NCI-H446 treated with DMSO at 0.1 percent for 48 hours (cell line): ENCODE measurements at regions not wholly inside any gene's neighbourhood (a gene's known extent, or its start where the extent isn't known, plus 50 kb on each side); places are given as distances from the start of the nearest gene placed in this dataset.
A peak's percentile ranks its signal among the peaks of the same experiment; 100 is the strongest.
"Not testable (repeated sequence)": the region's sequence is repeated elsewhere in the genome, so short reads cannot be mapped to it uniquely, and the experiment has no call there.

Source experiments
- DNase-seq: peaks from one replicate; lab custom pipeline; 2025; lab: John Stamatoyannopoulos, UW

GRCh38 chr13:26483546-26483945 is 73.9 kb upstream of the WASF3 start:
- DNase-seq: no peak

DNA sequence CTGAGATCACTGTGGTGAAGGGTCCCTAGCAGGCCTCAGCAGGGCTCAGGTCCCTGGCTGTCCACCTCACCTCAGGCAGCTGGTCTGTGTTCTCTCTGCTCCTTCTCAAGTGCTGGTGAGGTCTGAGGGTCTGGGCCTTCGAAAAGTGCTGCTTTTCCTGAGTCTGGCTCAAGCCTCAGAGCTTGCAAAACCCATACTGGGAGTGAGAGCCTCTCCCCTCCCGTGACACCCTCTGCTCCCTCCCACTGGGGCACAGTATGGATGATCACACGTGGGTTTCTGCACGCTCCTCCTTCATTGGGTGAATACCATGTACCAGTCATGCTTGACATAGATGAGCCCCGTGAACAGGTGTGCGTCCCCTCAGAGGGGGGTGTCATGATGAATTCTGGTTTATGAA is 73.3 kb upstream of the WASF3 start:
- no peak for DNase-seq

DNA sequence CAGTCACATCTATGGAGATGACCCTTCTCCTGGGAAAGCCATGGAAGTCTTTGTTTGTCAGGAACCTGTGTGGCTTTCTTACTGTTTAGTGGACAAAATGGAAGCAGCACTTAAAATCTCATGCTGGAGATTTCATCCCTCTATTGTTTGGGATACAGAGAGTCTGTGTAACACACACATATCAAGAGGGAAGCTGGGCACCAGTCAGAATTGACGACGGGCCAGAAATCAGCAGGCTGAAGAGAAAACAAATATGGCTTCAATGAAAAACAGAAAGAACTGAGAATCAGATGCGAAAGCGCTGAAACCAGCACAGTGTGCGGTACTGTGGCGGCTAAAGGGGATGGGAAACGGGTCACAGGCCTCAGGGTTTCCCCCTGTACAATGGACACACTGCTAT is 72.2 kb upstream of the WASF3 start:
- DNase-seq: peak; percentile 14

GRCh38 chr13:26485786-26486185 is 71.7 kb upstream of the WASF3 start:
- no peak for DNase-seq

DNA sequence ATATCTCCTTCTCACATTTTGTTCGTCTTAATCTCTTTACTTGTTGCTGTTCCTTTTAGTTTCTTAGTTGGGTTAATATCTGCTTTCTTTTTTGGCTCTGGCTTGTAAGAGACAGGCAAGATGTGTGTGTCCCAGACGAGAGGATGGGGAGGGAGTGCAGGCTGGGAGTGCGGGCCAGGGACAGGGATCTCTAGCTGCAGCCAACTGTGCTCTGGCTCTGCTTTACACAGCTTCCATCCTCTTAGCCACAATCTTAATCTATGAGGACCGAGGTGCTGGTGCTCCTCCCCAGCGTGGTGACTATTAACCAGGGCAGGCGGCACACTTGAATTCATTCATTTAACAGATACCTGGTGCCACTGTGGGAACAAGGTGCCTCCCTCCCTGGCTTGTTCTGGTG is 70.9 kb upstream of the WASF3 start:
- DNase-seq: no peak

DNA sequence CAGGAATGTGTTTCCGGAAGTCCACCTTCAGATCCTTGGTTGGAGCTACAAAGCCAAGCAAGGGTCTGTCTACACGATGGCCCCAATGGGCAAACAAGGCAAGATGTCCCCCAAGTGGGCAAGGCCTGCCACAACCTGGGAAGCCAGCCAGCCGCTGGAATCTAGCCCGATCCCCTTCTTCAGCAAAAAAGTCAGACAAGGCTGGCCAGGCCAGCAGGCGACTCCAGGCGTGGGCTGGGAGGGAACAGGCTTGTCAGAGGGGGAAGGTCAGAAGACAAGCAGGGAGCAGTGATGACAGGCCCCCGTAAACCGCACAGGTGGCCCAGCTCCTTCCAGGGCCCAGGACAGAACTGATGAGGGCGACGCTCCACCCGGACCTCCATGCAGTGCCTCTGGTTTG is 69.7 kb upstream of the WASF3 start:
- DNase-seq: no peak

GRCh38 chr13:26488236-26489003 is 69.1 kb upstream of the WASF3 start:
- peak; percentile 42 for DNase-seq

DNA sequence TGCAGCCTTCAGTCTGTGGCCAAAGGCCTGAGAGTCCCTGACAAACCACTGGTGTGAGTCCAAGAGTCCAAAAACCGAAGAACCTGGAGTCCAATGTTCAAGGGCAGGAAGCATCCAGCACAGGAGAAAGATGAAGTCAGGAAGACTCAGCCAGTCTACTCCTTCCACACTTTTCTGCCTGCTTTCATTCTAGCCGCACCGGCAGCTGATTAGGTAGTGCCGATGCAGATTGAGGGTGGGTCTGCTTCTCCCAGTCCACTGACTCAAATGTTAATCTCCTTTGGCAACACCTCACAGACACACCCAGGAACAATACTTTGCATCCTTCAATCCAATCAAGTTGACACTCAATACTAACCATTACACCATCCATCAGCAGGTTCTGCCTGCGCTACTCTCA is 65.2 kb upstream of the WASF3 start:
- DNase-seq: not testable (repeated sequence)

- peak; percentile 31 for DNase-seq
Measured at GRCh38 chr13:26494571-26495195, 62.8 kb upstream of the WASF3 start.

- no peak for DNase-seq
Measured at GRCh38 chr13:26495750-26496149, 61.7 kb upstream of the WASF3 start.

GRCh38 chr13:26497968-26498511 is 59.4 kb upstream of the WASF3 start:
- DNase-seq: no peak

GRCh38 chr13:26498656-26499601 is 58.6 kb upstream of the WASF3 start:
- DNase-seq: no peak

DNA sequence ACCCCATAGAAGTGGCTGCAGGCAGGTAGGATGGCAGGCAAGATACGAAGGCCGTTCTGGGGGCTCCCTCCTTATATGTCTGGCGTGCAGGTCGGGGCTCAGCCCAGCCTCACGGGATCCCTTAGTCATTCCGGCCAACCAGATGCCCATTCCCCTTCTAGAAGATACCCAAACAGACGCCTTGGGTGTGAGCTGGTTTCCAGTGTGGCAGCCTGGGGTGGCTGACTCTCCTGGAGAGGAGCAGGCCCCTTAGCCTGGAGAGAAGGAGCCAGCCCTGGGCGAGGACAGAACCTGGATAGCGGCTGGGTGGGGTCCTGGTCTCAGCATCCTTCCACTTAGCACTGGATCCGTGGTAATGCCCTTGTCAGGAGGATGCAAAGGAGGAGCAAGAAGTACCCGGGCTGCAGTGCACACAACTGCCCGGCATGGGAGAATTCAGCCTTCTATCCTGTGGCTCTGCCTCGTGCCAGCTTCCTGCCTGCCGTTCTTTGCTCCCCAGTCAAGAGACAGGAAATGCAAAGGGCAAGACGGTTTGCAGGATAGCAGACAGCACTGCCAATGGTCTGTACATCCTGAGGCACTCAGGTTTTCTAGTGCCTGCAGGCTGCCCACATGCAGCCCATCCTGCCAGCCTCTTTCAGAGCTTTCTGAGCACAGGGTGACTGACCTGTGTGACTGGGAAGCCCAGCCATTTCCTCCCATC is 56.7 kb upstream of the WASF3 start:
- DNase-seq: no peak

GRCh38 chr13:26501641-26502040 is 55.8 kb upstream of the WASF3 start:
- DNase-seq: no peak

DNA sequence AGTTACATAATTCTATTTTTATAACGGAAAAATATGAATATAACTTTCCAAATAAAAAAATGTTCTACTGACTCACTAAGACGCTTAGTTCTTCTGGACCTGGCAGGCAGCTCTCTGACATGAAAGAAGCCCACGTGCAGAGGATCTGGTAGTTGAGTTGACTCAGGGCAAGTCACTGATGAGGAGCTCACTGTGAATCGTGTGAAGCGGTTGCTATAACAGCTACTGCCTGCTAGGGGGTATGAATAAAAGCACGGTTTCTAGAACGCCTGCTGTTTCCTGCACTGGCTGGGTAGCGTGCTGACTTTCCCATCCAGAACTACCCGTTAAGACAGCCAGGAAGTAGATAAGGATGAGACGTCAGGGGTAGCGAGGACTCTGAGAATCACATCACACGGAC is 54.7 kb upstream of the WASF3 start:
- no peak for DNase-seq

- no peak for DNase-seq
Measured at GRCh38 chr13:26503826-26504594, 53.5 kb upstream of the WASF3 start.
